DMS153 treated with DMSO at 0.1 percent for 48 hours (cell line): ENCODE measurements at regions not wholly inside any gene's neighbourhood (a gene's known extent, or its start where the extent isn't known, plus 50 kb on each side); places are given as distances from the start of the nearest gene placed in this dataset.
"Not testable (repeated sequence)": the region's sequence is repeated elsewhere in the genome, so short reads cannot be mapped to it uniquely, and the experiment has no call there.

ENCODE experiments used
- DNase-seq: peaks from one replicate; lab custom pipeline; 2025; ENCODE audit not compliant: unreplicated experiment; lab: John Stamatoyannopoulos, UW

GRCh38 chr2:140178234-140178633 is 1398.0 kb upstream of the NXPH2 start:
- no peak for DNase-seq

- DNase-seq: no peak
Measured at GRCh38 chr2:140177086-140177485, 1396.9 kb upstream of the NXPH2 start.

GRCh38 chr2:140173790-140174189 is 1393.6 kb upstream of the NXPH2 start:
- DNase-seq: no peak

- DNase-seq: no peak
Measured at GRCh38 chr2:140164449-140164848, 1384.3 kb upstream of the NXPH2 start.

GRCh38 chr2:140158259-140158658 is 1378.1 kb upstream of the NXPH2 start:
- no peak for DNase-seq

GRCh38 chr2:140157816-140158215 is 1377.6 kb upstream of the NXPH2 start:
- no peak for DNase-seq

GRCh38 chr2:140154706-140155105 is 1374.5 kb upstream of the NXPH2 start:
- DNase-seq: no peak

GRCh38 chr2:140154271-140154670 is 1374.1 kb upstream of the NXPH2 start:
- DNase-seq: no peak

GRCh38 chr2:140144611-140145010 is 1364.4 kb upstream of the NXPH2 start:
- no peak for DNase-seq

- no peak for DNase-seq
Measured at GRCh38 chr2:140138736-140139135, 1358.5 kb upstream of the NXPH2 start.

GRCh38 chr2:140136861-140137260 is 1356.7 kb upstream of the NXPH2 start:
- no peak for DNase-seq

- DNase-seq: no peak
Measured at GRCh38 chr2:140136366-140136765, 1356.2 kb upstream of the NXPH2 start.

- no peak for DNase-seq
Measured at GRCh38 chr2:140128909-140129308, 1348.7 kb upstream of the NXPH2 start.

GRCh38 chr2:140122001-140122400 is 1341.8 kb upstream of the NXPH2 start:
- no peak for DNase-seq

GRCh38 chr2:140117386-140117785 is 1337.2 kb upstream of the NXPH2 start:
- DNase-seq: no peak

- no peak for DNase-seq
Measured at GRCh38 chr2:140108706-140109475, 1328.7 kb upstream of the NXPH2 start.

GRCh38 chr2:140091926-140092325 is 1311.7 kb upstream of the NXPH2 start:
- no peak for DNase-seq

- DNase-seq: no peak
Measured at GRCh38 chr2:140086964-140087363, 1306.8 kb upstream of the NXPH2 start.

GRCh38 chr2:140085674-140086073 is 1305.5 kb upstream of the NXPH2 start:
- DNase-seq: no peak

- no peak for DNase-seq
Measured at GRCh38 chr2:140079038-140079437, 1298.8 kb upstream of the NXPH2 start.

GRCh38 chr2:140076164-140076563 is 1296.0 kb upstream of the NXPH2 start:
- DNase-seq: no peak

GRCh38 chr2:140073763-140074162 is 1293.6 kb upstream of the NXPH2 start:
- DNase-seq: not testable (repeated sequence)

GRCh38 chr2:140067661-140068060 is 1287.5 kb upstream of the NXPH2 start:
- DNase-seq: no peak
